ENCODE measurements at regions not wholly inside any gene's neighbourhood (a gene's known extent, or its start where the extent isn't known, plus 50 kb on each side); places are given as distances from the start of the nearest gene placed in this dataset.

DNA sequence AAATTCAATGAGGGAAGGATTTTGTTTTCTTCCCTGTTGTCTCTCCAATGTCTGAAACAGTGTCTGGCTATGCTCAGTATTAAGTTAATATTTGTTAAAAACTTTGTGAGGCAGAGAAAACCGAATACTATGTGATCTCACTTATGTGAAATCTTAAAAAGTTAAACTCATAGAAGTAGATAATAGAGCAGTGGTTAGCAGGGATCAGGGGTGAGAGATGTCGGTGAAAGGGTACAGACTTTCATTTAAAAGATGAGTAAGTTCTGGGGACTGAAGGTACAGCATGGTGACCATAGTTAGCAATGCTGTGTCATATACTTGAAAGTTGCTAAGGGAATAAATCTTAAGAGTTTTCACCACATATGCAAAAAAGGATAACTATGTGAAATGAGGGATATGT is 244.6 kb downstream of the AASDHPPT start:
- TF ChIP-seq CTCF (IDR thresholded peaks at IDR 0.05) (no peak), POLR2A (IDR thresholded peaks at IDR 0.05) (no peak), POLR2AphosphoS5 (IDR thresholded peaks at IDR 0.05) (no peak)

Measured in breast epithelium (tissue), 3 donors.